Activated naive CD8-positive, alpha-beta T cell treated with anti-CD3 and anti-CD28 coated beads, Interleukin-2, amount 50 U/mL, for 24 hours (primary cell): ENCODE measurements at regions not wholly inside any gene's neighbourhood (a gene's known extent, or its start where the extent isn't known, plus 50 kb on each side); places are given as distances from the start of the nearest gene placed in this dataset.

Experiments
- ATAC-seq: fragments of 150-1000 bp; cut with Tn5 transposase; one replicate; pipeline ENCODE4 v1.10.0; 2021
- DNase-seq: peaks from one replicate; pipeline ENCODE4 v3.0.0; 2021
- H3K27ac Mint-ChIP-seq: one replicate; pipeline ENCODE4 v1.8.0; 2021; ENCODE audit warnings: mild to moderate bottlenecking, mixed read lengths
- H3K27me3 Mint-ChIP-seq: one replicate; pipeline ENCODE4 v1.8.0; 2021; ENCODE audit warnings: mixed read lengths
- H3K36me3 Mint-ChIP-seq: one replicate; pipeline ENCODE4 v1.8.0; 2021; ENCODE audit warnings: low read depth, mixed read lengths
- H3K4me1 Mint-ChIP-seq: one replicate; pipeline ENCODE4 v1.8.0; 2021; ENCODE audit warnings: mixed read lengths
- H3K4me3 Mint-ChIP-seq: one replicate; pipeline ENCODE4 v1.8.0; 2021; ENCODE audit warnings: mild to moderate bottlenecking, moderate library complexity, mixed read lengths
- H3K9me3 Mint-ChIP-seq: one replicate; pipeline ENCODE4 v1.8.0; 2021; ENCODE audit warnings: mixed read lengths

DNA sequence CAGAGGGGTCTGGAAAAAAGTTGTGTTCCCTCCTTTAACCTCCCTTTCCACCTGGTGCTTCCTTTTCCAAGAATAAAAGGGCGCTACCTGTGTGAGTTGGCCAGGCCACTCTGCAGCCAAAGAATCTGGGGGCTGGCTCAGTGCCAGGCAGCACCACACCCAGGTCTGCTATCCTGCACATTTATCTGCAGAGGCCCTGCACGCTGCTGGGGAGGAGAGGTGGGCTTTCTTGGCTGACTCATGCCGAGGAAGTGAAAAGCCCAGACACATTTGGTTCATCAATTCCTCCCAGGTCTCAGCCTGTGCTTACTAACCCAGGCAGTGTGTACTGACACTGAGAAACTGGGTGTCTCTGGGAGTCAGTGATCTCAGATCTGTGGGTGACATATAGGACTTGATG is 79.8 kb upstream of the F3 start:
- Mint-ChIP-seq H3K4me1 (no peaks in the 10 kb centered on the region), H3K27me3 (no peaks in the 10 kb centered on the region), H3K36me3 (no peaks in the 10 kb centered on the region), H3K27ac (no peak overlapping the region), H3K9me3 (peaks cover 12% of the 10 kb centered on the region), H3K4me3 (no peak overlapping the region)
- no peak for ATAC-seq
- no peak for DNase-seq

DNA sequence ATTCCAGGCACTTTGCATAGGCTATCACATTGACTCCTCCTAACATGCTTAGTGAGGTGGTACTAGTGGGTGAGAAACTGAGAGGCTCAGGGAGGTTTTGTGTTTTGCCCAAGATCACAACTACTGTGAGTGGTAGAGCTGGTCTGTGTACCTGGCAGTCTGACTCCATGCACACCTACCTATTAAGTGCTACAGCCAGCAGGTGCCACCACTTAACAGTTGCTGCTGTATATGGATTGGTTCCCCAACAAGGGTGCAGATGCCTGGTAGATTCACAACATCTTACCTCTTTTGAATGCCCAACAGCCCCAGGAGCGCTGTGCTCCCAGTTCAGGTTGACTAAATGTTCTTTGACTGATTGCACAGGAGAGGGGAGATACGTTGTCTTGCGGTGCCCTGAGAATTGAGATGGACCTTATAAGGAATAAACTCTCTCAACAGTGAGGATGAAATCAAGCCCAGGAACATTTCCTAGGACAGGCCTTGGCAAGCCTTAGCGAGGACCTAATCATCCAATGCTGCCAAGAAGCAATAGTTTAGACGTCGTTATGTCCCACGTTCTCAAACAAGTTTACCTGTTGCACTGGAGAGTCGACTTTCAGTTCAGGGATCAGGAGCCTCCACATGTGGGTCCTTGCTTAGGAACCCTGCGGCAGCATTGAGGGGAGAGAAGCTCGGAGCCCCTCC is 78.9 kb upstream of the F3 start:
- Mint-ChIP-seq H3K4me1 (no peaks in the 10 kb centered on the region), H3K4me3 (no peak overlapping the region), H3K36me3 (no peaks in the 10 kb centered on the region), H3K9me3 (peaks cover 12% of the 10 kb centered on the region), H3K27me3 (no peaks in the 10 kb centered on the region), H3K27ac (no peak overlapping the region)
- no peak for ATAC-seq
- DNase-seq: no peak

DNA sequence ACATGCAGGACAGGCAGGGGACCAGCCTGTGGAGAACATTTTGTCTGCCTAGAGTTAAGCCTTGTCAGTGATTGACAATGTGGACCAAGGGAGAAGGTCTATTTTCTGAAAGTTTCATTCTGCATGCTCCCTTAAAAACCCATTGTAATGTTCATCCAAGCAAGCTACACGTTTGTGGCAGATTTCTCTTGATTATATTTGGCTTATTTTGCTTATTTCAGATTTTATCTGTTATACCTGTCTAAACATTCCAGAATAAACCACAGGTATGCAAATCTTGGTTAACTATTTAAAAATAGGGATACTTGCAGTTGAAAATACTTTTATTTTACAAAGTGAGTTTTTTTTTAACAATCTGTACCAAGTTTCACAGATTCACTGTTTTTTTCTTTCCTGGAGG is 78.2 kb upstream of the F3 start:
- Mint-ChIP-seq H3K4me1 (no peaks in the 10 kb centered on the region), H3K9me3 (peaks cover 12% of the 10 kb centered on the region), H3K4me3 (no peak overlapping the region), H3K27ac (no peak overlapping the region), H3K27me3 (no peaks in the 10 kb centered on the region), H3K36me3 (no peaks in the 10 kb centered on the region)
- DNase-seq (no peak), ATAC-seq (no peak)

- H3K27me3 Mint-ChIP-seq: no peaks in the 10 kb centered on the region
- no peak for DNase-seq
- H3K4me3 Mint-ChIP-seq: no peak overlapping the region
- peaks cover 12% of the 10 kb centered on the region for H3K9me3 Mint-ChIP-seq
- H3K36me3 Mint-ChIP-seq: no peaks in the 10 kb centered on the region
- H3K4me1 Mint-ChIP-seq: no peaks in the 10 kb centered on the region
- ATAC-seq: no peak
- H3K27ac Mint-ChIP-seq: no peak overlapping the region
Observed at GRCh38 chr1:94617957-94618739, 76.6 kb upstream of the F3 start.

GRCh38 chr1:94617134-94617805 is 75.7 kb upstream of the F3 start:
- no peaks in the 10 kb centered on the region for H3K27me3 Mint-ChIP-seq
- no peaks in the 10 kb centered on the region for H3K36me3 Mint-ChIP-seq
- no peak overlapping the region for H3K27ac Mint-ChIP-seq
- H3K9me3 Mint-ChIP-seq: peaks cover 12% of the 10 kb centered on the region
- DNase-seq (no peak), ATAC-seq (no peak)
- H3K4me3 Mint-ChIP-seq: no peak overlapping the region
- no peaks in the 10 kb centered on the region for H3K4me1 Mint-ChIP-seq

DNA sequence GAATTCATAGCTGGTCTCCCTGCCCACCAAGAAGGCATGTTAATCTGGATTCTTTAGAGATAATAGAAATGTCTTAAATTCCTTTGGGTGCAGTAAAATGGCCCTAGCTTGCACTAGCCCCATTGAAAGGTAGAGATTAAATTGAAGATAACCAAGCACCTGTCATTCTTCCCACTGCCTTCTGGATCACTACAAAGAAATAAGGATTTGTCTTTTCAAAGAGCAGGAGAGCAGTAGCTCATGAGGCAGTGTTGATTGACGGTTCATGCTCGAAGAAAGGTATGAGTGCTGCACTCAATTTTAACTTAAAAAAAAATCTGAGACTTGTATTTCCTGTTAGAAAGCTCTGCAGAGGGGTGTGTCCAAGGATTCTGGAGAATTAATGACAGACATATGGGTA is 74.9 kb upstream of the F3 start:
- no peak overlapping the region for H3K4me3 Mint-ChIP-seq
- H3K27ac Mint-ChIP-seq: no peak overlapping the region
- H3K4me1 Mint-ChIP-seq: no peaks in the 10 kb centered on the region
- ATAC-seq (no peak), DNase-seq (no peak)
- H3K27me3 Mint-ChIP-seq: no peaks in the 10 kb centered on the region
- H3K36me3 Mint-ChIP-seq: no peaks in the 10 kb centered on the region
- H3K9me3 Mint-ChIP-seq: peaks cover 12% of the 10 kb centered on the region

DNA sequence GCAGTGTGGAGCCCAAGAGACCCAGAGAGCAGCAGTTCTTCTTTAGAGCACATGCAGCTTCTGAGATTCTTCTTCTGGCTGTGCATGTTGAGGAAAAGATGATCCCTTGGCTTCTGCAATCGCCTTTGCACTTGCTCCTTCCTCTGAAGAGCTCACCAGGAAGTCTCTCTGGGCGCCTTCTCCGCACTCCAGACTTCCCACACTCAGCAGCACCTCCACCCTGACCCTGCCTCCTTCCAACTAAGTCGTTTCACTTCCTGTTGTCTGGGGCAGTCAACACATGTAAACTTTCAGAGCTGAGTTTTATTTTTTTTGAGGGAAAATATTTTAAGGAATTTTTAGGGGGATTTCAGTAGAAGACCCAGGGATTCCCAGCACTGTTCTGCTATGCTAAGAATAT is 73.4 kb upstream of the F3 start:
- peaks cover 12% of the 10 kb centered on the region for H3K9me3 Mint-ChIP-seq
- no peaks in the 10 kb centered on the region for H3K4me1 Mint-ChIP-seq
- no peak for ATAC-seq
- H3K27ac Mint-ChIP-seq: no peak overlapping the region
- H3K36me3 Mint-ChIP-seq: no peaks in the 10 kb centered on the region
- no peak overlapping the region for H3K4me3 Mint-ChIP-seq
- no peak for DNase-seq
- no peaks in the 10 kb centered on the region for H3K27me3 Mint-ChIP-seq

DNA sequence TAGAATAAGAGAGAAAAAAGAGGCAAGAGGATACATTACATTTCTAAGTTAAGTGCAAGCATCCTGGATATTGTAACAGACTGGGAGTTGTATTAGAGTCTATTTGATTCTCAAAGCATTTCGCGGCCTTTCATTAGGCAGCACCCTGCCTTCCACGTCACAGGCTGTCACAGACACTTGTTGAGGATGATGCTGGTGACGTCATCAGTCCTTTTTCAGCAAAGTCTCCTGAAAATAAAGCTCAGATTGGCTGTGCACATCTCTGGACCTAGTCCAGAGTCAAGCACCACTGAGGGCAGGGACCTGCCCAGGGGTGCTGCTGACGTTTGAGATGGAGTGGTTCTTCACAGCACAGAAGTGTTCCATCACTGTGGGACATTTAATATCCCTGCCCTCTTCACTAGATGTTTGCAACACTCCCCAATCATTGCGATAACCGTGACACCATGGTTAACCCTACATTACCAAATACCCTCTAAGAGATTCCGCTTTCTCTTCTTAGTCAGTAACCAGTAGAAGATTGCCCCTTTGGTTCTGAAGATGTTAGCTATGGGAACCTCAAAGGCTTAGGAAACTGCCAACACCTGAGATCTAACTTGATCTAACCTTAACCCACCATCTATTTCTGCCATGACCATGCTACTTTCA is 72.7 kb upstream of the F3 start:
- Mint-ChIP-seq H3K27me3 (no peaks in the 10 kb centered on the region), H3K4me3 (no peak overlapping the region), H3K27ac (no peak overlapping the region), H3K9me3 (peaks cover 10% of the 10 kb centered on the region), H3K4me1 (no peaks in the 10 kb centered on the region), H3K36me3 (no peaks in the 10 kb centered on the region)
- ATAC-seq (no peak), DNase-seq (no peak)

- DNase-seq: no peak
- ATAC-seq: no peak
- Mint-ChIP-seq H3K36me3 (no peaks in the 10 kb centered on the region), H3K9me3 (no peaks in the 10 kb centered on the region), H3K27ac (no peak overlapping the region), H3K27me3 (no peaks in the 10 kb centered on the region), H3K4me3 (no peak overlapping the region), H3K4me1 (no peaks in the 10 kb centered on the region)
Observed at GRCh38 chr1:94612525-94613204, 71.1 kb upstream of the F3 start.

- no peak overlapping the region for H3K4me3 Mint-ChIP-seq
- no peaks in the 10 kb centered on the region for H3K4me1 Mint-ChIP-seq
- no peak for ATAC-seq
- no peaks in the 10 kb centered on the region for H3K36me3 Mint-ChIP-seq
- no peak for DNase-seq
- no peak overlapping the region for H3K27ac Mint-ChIP-seq
- H3K27me3 Mint-ChIP-seq: no peaks in the 10 kb centered on the region
- H3K9me3 Mint-ChIP-seq: no peaks in the 10 kb centered on the region
Observed at GRCh38 chr1:94611681-94612475, 70.3 kb upstream of the F3 start.

DNA sequence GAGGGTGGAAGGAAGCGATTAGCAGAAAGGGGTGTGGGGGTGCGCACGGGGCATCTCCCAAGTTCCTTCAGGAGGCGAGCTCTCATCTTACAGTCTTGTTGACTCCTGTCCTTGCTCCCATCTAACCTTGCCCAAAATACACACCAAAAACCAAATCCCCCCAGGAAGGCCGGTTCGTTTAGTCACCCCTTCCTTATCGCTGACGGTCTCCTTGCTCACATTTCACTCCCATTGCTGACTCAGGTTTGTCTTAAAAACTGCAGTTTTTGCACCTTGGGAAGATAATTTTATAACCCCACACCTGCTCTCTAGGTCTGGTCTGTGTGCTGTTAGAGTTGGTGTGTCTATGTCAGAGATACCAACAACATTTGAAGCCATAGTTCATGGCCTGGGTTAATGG is 68.1 kb upstream of the F3 start:
- H3K4me1 Mint-ChIP-seq: no peaks in the 10 kb centered on the region
- DNase-seq (no peak), ATAC-seq (no peak)
- no peak overlapping the region for H3K27ac Mint-ChIP-seq
- no peaks in the 10 kb centered on the region for H3K27me3 Mint-ChIP-seq
- no peak overlapping the region for H3K4me3 Mint-ChIP-seq
- no peaks in the 10 kb centered on the region for H3K36me3 Mint-ChIP-seq
- H3K9me3 Mint-ChIP-seq: no peaks in the 10 kb centered on the region

DNA sequence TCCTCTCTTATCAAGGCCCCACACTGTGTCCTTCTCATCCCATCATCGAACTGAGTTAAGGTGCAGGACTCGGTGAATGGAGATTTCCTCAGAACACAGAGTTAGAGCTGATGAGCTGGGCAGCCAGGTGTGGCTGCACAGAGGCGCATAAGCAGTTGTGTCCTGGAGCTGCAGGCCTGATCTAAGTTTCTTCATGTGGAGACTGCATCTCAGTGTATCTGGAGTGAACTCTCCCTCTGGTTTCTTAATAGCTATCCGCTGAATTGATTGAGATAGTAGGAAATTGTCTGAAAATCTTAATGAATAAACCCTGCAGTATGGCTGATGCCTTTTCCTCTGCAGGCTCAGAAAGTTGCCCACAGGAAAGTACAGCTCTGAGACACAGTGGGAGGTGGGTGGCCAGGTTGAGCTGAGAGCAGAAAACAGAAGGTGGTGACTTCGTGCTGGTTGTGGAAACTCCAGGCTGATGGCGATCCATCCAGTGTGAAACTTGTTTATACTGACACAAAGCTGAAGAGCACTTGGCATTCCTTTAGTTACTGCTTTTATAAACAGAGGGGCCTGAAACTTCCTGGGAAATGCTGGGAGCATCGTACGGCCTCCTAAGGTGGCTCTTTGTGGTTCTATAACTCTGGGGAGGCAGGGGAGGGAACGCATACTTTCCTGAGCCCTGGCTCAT is 67.4 kb upstream of the F3 start:
- Mint-ChIP-seq H3K27me3 (no peaks in the 10 kb centered on the region), H3K4me3 (no peak overlapping the region), H3K9me3 (no peaks in the 10 kb centered on the region), H3K36me3 (no peaks in the 10 kb centered on the region), H3K27ac (no peak overlapping the region), H3K4me1 (no peaks in the 10 kb centered on the region)
- ATAC-seq (no peak), DNase-seq (no peak)

- Mint-ChIP-seq H3K36me3 (no peaks in the 10 kb centered on the region), H3K4me3 (no peak overlapping the region), H3K9me3 (no peaks in the 10 kb centered on the region), H3K27me3 (peaks cover 5% of the 10 kb centered on the region), H3K27ac (no peak overlapping the region), H3K4me1 (no peaks in the 10 kb centered on the region)
- no peak for ATAC-seq
- no peak for DNase-seq
Observed at GRCh38 chr1:94608142-94608851, 66.7 kb upstream of the F3 start.
